22Rv1 (cell line): ENCODE measurements at regions not wholly inside any gene's neighbourhood (a gene's known extent, or its start where the extent isn't known, plus 50 kb on each side); places are given as distances from the start of the nearest gene placed in this dataset.

Experiments used
- H3K27ac ChIP-seq: fragments of 450-650 bp; 2 replicates; pipeline ENCODE4 v1.5.1; 2017
- ZFX ChIP-seq: fragments of 450-650 bp; IDR thresholded peaks from 2 replicates; pipeline ENCODE4 v1.6.1; 2017; ENCODE audit warnings: antibody characterized with exemption, borderline replicate concordance
- TF ChIP-seq, protein P1 (sequence below): fragments of 450-650 bp; IDR thresholded peaks from 2 replicates; pipeline ENCODE4 v1.5.1; 2017; ENCODE audit warnings: mild to moderate bottlenecking

DNA sequence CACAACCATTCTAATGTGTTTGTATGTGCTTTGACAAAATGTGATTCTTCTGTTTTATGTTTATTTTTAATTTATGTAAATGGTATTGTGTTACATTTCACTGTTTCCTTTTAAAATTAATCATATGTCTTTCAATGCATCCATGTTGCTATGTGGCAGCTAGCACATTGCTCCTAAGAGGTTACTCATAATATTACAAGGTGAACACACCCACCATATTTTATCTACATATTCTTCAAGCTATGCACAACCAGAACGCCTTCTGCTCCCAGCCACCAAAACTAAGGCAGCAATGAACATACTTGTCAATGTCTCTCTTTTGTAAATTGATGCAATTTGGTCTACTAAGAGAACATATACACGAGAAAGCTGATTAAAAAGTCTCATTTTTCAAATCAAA is 160.6 kb upstream of the OSR1 start:
- no peak for TF ChIP-seq ZFX
- TF ChIP-seq, protein P1, sequence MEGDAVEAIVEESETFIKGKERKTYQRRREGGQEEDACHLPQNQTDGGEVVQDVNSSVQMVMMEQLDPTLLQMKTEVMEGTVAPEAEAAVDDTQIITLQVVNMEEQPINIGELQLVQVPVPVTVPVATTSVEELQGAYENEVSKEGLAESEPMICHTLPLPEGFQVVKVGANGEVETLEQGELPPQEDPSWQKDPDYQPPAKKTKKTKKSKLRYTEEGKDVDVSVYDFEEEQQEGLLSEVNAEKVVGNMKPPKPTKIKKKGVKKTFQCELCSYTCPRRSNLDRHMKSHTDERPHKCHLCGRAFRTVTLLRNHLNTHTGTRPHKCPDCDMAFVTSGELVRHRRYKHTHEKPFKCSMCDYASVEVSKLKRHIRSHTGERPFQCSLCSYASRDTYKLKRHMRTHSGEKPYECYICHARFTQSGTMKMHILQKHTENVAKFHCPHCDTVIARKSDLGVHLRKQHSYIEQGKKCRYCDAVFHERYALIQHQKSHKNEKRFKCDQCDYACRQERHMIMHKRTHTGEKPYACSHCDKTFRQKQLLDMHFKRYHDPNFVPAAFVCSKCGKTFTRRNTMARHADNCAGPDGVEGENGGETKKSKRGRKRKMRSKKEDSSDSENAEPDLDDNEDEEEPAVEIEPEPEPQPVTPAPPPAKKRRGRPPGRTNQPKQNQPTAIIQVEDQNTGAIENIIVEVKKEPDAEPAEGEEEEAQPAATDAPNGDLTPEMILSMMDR: no peak
- H3K27ac ChIP-seq: no peak overlapping the region

DNA sequence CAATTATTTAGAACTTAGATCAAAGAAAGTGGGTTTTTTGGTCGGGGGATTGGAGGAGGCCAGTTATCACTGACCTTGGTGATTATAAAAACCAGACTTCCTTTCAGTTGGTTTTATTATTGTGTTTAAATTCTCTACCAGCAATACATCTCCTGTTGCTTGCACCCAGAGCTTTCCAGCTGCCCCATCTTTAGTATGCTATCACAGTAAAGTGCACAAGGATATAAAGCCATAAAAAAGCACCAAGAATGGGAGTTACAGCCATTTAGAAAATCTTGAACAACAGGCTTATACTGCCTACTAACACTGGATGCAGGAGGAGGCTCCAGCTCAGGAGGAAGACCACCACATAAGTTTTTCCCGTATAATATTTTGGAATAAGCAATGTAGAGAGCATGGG is 148.7 kb upstream of the OSR1 start:
- no peak overlapping the region for H3K27ac ChIP-seq
- TF ChIP-seq ZFX: no peak
- TF ChIP-seq, protein P1: no peak

DNA sequence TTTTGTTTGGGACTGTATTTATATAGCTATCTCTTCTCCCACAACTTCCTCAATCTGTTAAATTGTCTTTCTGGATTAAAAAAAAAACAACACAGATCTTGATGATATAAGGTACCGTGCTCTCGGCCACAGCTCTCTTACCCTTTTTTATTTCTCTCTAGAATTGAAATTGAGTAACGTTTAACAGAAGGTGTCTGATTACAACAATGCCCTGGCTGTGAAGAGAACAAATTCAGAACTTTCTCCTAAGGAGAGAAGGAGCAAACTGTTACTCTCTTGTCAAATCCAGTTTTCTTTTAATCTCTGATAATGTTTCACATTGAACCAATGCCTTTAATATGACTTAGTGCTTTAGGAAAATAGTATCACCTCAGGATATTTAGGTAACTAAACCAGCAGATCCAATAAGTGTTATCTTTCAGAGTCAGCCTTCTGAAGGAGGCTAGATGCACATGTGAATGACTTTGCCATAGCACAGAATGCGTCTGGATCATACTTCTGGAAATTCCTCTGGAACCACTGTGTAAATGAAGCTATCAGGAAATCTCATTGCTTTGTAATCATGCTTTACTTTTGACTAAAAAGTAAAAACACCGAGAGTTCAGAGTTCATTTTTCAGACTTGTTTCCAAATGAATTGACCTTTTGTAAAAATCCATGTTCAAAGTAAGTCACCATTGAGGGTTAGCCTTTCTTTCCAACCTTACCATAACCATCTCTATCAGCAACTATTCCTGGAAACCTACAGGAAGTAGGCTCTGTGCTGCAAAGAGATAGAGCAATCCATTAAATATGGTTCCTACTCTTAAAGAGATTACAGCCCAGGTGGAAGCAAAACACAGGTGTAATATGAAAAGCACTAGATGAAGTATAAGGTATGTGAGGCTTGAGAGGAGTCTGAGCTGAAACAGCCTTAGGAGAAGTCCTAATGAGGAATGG is 147.0 kb upstream of the OSR1 start:
- TF ChIP-seq ZFX: no peak
- TF ChIP-seq, protein P1: 0 out of 2 replicates have a peak, but pooled peaks have one; percentile 0
- H3K27ac ChIP-seq: peak overlapping the region; percentile 87

DNA sequence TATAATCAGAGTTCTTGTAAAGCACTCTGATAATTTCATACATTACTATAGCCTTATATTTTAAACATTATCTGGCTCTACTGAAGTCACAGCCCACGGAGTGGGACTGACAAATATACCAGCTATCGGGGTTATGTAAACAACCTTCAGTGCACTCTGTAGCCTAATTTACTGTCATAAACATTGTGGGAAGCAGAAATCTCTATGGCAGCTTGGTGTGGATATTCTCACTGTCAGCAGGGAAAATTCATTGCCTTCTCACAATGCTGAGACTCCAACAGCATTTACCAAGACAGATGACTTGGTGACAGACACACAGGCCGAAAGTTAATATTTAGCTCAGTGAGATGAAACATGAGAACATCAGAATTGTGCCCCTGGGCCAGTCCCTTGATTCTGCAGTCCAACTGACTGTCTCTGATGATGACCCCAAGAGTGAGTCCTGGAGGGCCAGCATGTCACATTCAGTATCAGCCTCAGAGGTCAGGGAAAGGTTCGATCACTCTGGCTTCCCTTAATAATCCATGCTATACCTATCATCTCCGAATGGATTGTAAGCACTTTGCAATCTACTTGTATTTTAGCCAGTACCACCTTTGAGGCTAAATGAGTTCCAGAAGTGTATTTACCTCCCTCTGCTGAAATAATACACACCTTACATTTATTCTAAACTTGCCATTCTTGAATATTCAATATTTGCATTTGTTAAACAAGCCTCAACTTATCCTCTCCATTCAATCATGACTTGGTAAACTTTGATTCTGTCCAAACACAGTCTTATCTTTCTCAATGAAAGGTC is 146.2 kb upstream of the OSR1 start:
- H3K27ac ChIP-seq: peak overlapping the region; percentile 87

DNA sequence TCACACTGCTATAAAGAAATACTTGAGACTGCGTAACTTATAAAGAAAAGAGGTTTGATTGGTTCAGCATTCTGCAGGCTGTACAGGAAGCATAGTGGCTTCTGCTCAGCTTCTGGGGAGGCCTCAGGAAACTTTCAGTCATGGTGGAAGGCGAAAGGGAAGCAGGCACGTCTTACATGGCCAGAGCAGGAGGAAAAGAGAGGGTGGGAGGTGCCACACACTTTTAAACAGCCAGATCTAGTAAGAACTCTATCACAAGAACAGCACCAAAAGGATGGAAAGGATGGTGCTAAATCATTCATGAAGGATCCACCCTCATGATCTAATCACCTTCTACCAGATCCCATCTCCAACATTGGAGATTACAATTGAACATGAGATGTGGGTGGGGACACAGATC is 145.5 kb upstream of the OSR1 start:
- peak overlapping the region; percentile 87 for H3K27ac ChIP-seq
- TF ChIP-seq, protein P1: no peak
- no peak for TF ChIP-seq ZFX

More for the DNA sequence above, 146.2 kb upstream of the OSR1 start:
- TF ChIP-seq ZFX: no peak
- TF ChIP-seq, protein P1: 0 out of 2 replicates have a peak, but pooled peaks have one; percentile 12

DNA sequence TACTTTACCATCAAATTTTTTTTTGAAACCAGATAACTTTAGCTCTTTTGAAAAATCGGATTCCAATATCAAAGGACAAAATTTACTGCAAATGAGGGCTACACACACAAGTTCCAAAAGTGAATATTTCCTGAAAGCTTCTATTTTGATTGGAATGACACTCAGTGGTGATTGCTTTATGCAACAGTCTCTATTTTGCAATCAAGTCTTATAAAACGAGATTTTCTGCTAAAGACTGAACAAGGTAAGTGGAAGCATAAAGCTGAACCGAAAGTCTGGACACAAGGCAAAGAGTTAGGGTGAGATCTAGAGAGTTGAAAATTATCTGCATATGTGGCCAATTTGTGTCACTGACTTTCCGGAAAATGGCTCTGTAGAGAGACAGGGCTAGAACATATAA is 145.0 kb upstream of the OSR1 start:
- TF ChIP-seq ZFX: no peak
- TF ChIP-seq, protein P1: no peak

DNA sequence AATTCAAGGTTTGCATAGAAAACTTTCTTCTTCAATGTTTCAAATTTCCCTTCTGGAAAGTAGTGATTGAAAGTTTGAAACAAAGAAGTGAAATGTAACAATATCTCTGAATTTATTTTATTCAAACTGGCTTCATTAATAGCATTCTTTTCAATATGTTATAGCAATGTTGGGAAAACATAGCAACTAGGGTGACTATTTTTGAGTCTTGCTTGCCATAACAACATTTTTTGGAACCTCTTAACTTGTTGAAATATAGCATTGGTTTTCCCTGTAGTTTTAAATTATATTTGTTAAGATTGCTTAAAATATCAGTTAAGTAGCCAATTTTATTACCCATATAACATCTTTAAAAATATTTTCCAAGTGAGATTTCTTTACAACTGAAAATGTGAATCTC is 141.7 kb upstream of the OSR1 start:
- no peak overlapping the region for H3K27ac ChIP-seq
- no peak for TF ChIP-seq ZFX
- TF ChIP-seq, protein P1: no peak

More for the DNA sequence above, 145.0 kb upstream of the OSR1 start:
- peak overlapping the region; percentile 87 for H3K27ac ChIP-seq
